OCI-LY7 (cell line): ENCODE measurements at regions not wholly inside any gene's neighbourhood (a gene's known extent, or its start where the extent isn't known, plus 50 kb on each side); places are given as distances from the start of the nearest gene placed in this dataset.
"Not testable (repeated sequence)": the region's sequence is repeated elsewhere in the genome, so short reads cannot be mapped to it uniquely, and the experiment has no call there.

Experiments used
- CTCF ChIP-seq: fragments of 200-600 bp; sonication (generic); conservative IDR thresholded peaks from 2 replicates; pipeline ENCODE4 v1.5.1; 2014; ENCODE audit warnings: mild to moderate bottlenecking, antibody characterized with exemption, low read length, moderate library complexity, mixed read lengths
- EZH2phosphoT487 ChIP-seq: fragments of 200-600 bp; sonication (generic); IDR thresholded peaks from 2 replicates; pipeline ENCODE4 v1.6.1; 2018; ENCODE audit warnings: low read depth, borderline replicate concordance, mild to moderate bottlenecking, mixed run types, antibody characterized with exemption, low read length, moderate library complexity, mixed read lengths

DNA sequence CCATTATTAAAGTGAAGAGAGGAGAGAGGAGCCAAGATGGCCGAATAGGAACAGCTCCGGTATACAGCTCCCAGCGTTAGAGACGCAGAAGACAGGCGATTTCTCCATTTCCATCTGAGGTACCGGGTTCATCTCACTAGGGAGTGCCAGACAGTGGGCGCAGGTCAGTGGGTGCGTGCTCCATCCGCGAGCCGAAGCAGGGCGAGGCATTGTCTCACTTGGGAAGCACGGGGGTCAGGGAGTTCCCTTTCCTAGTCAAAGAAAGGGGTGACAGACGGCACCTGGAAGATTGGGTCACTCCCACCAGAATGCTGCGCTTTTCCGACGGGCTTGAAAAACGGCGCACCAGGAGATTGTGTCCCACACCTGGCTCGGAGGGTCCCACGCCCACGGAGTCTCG lies 1305.3 kb downstream of the FOXD4L5 start:
- TF ChIP-seq CTCF, EZH2phosphoT487: not testable (repeated sequence)
